ENCODE measurements at regions not wholly inside any gene's neighbourhood (a gene's known extent, or its start where the extent isn't known, plus 50 kb on each side); places are given as distances from the start of the nearest gene placed in this dataset.

- Histone ChIP-seq H3K27me3 (ENCODE audit: insufficient read depth) (no peaks in the 10 kb centered on the region), H3K4me2 (no peak overlapping the region), H3K4me1 (ENCODE audit: control insufficient read depth in 1 of 2, insufficient read depth in 2 of 2, low read depth in 1 of 2, low read length in 1 of 2) (no peaks in the 10 kb centered on the region), H3F3A (replicated peaks; ENCODE audit: insufficient read depth) (no peaks in the 10 kb centered on the region), H3K9ac (no peak overlapping the region), H3K36me3 (replicated peaks in 1 of 2; ENCODE audit: control insufficient read depth in 1 of 2, insufficient read depth in 2 of 2, low read length in 1 of 2) (no peaks in the 10 kb centered on the region), H3K27ac (ENCODE audit: low read depth in 2 of 2, low read length in 1 of 2) (no peak overlapping the region), H3K4me3 (ENCODE audit: low read depth in 2 of 2, low read length in 1 of 2) (no peak overlapping the region), H4K20me1 (ENCODE audit: insufficient read depth) (no peaks in the 10 kb centered on the region), H3K9me3 (no peaks in the 10 kb centered on the region), H3K79me2 (ENCODE audit: insufficient read depth) (no peaks in the 10 kb centered on the region), H2AFZ (ENCODE audit: low read depth) (no peak overlapping the region), H3K9me2 (no peaks in the 10 kb centered on the region)
- no peak for DNase-seq
- CTCF ChIA-PET = no interaction called here
- 60% methylated on average over 5 of the region's 5 CpGs for WGBS (ENCODE audit: low lambda C conversion rate)
- POLR2A ChIA-PET = no interaction called here
- TF ChIP-seq REST (IDR thresholded peaks at IDR 0.05; ENCODE audit: low read depth, low read length) = no peak
- no peak for TF ChIP-seq SIN3A (IDR thresholded peaks at IDR 0.05; ENCODE audit: borderline replicate concordance, low read depth, low read length)
Measured at GRCh38 chr3:187812496-187812895, 67.2 kb upstream of the BCL6 start.

GRCh38 chr3:187813198-187813597, 67.9 kb upstream of the BCL6 start:
- Histone ChIP-seq H3K9me2 (no peaks in the 10 kb centered on the region), H3K27ac (ENCODE audit: low read depth in 2 of 2, low read length in 1 of 2) (no peak overlapping the region), H3K9ac (no peak overlapping the region), H3K4me1 (ENCODE audit: control insufficient read depth in 1 of 2, insufficient read depth in 2 of 2, low read depth in 1 of 2, low read length in 1 of 2) (no peaks in the 10 kb centered on the region), H2AFZ (ENCODE audit: low read depth) (no peak overlapping the region), H4K20me1 (ENCODE audit: insufficient read depth) (no peaks in the 10 kb centered on the region), H3K4me3 (ENCODE audit: low read depth in 2 of 2, low read length in 1 of 2) (no peak overlapping the region), H3F3A (replicated peaks; ENCODE audit: insufficient read depth) (no peaks in the 10 kb centered on the region), H3K79me2 (ENCODE audit: insufficient read depth) (no peaks in the 10 kb centered on the region), H3K9me3 (no peaks in the 10 kb centered on the region), H3K4me2 (no peak overlapping the region), H3K27me3 (ENCODE audit: insufficient read depth) (no peaks in the 10 kb centered on the region), H3K36me3 (replicated peaks in 1 of 2; ENCODE audit: control insufficient read depth in 1 of 2, insufficient read depth in 2 of 2, low read length in 1 of 2) (no peaks in the 10 kb centered on the region)
- POLR2A ChIA-PET = no interaction called here
- CTCF ChIA-PET = interaction anchor here (0.7 kb wide), 1 partner anchor 495 kb away, joined by 3 read pairs; no protein-coding TSS in a partner anchor
- 71% methylated on average over 1 of the region's 1 CpG for WGBS (ENCODE audit: low lambda C conversion rate)
- no peak for DNase-seq
- no peak for TF ChIP-seq GATA2 (CRISPR knock-in tag; IDR thresholded peaks at IDR 0.05)
- TF ChIP-seq MXI1 (IDR thresholded peaks at IDR 0.05; ENCODE audit: low read depth, low read length) = no peak
- no peak for TF ChIP-seq POLR2AphosphoS5 (IDR thresholded peaks at IDR 0.05; ENCODE audit: low read depth, low read length)
- TF ChIP-seq CHD2 (IDR thresholded peaks at IDR 0.05; ENCODE audit: low read length, partially characterized antibody) = no peak
- TF ChIP-seq EZH2phosphoT487 (IDR thresholded peaks at IDR 0.05; ENCODE audit: borderline replicate concordance, low read depth) = no peak
- no peak for TF ChIP-seq IRF3 (IDR thresholded peaks at IDR 0.05; ENCODE audit: low read depth, low read length)
- TF ChIP-seq USF1 (IDR thresholded peaks at IDR 0.05; ENCODE audit: borderline replicate concordance, low read depth) = no peak
- no peak for TF ChIP-seq TAF1 (IDR thresholded peaks at IDR 0.05; ENCODE audit: borderline replicate concordance, low read depth, low read length)
- no peak for TF ChIP-seq JUND (IDR thresholded peaks at IDR 0.05)
- TF ChIP-seq YY1 (IDR thresholded peaks at IDR 0.05; ENCODE audit: low read depth) = no peak
- TF ChIP-seq USF2 (IDR thresholded peaks at IDR 0.05; ENCODE audit: borderline replicate concordance, low read depth, low read length) = no peak
- TF ChIP-seq FOSL2 (IDR thresholded peaks at IDR 0.05; ENCODE audit: borderline replicate concordance, low read depth) = no peak
- no peak for TF ChIP-seq TCF12 (IDR thresholded peaks at IDR 0.05)
- TF ChIP-seq RFX5 (IDR thresholded peaks at IDR 0.05; ENCODE audit: low read length) = no peak
- no peak for TF ChIP-seq EP300 (IDR thresholded peaks at IDR 0.05; ENCODE audit: borderline replicate concordance in 1 of 2, low read depth in 1 of 2, low read length in 1 of 2)
- TF ChIP-seq RXRA (IDR thresholded peaks at IDR 0.05; ENCODE audit: borderline replicate concordance, low read depth) = no peak
- no peak for TF ChIP-seq MAX (IDR thresholded peaks at IDR 0.05; ENCODE audit: low read depth)
- TF ChIP-seq NRF1 (IDR thresholded peaks at IDR 0.05; ENCODE audit: low read depth, low read length) = no peak

Measured in SK-N-SH (cell line).